ENCODE measurements at regions not wholly inside any gene's neighbourhood (a gene's known extent, or its start where the extent isn't known, plus 50 kb on each side); places are given as distances from the start of the nearest gene placed in this dataset.

GRCh38 chr13:62583466-62583865, 1167.8 kb upstream of the PCDH20 start:
- Histone ChIP-seq H3K27me3 (no peaks in the 10 kb centered on the region), H3K27ac (no peak overlapping the region), H3K9me3 (no peaks in the 10 kb centered on the region), H3K4me1 (no peaks in the 10 kb centered on the region), H3K4me3 (no peak overlapping the region), H3K36me3 (no peaks in the 10 kb centered on the region)
- TF ChIP-seq CTCF (IDR thresholded peaks at IDR 0.05) (no peak), POLR2A (IDR thresholded peaks at IDR 0.05) (no peak), EP300 (IDR thresholded peaks at IDR 0.05) (no peak)
- no peak for DNase-seq (ENCODE audit: low spot score in 2 of 2)
- 64 to 70% methylated on average over 2 of the region's 2 CpGs for WGBS, 2 donors

- H3K27me3 ChIP-seq = no peaks in the 10 kb centered on the region
- DNase-seq (ENCODE audit: low spot score in 2 of 2) = no peak
- no peaks in the 10 kb centered on the region for H3K4me1 ChIP-seq
- no peak overlapping the region for H3K27ac ChIP-seq
- H3K36me3 ChIP-seq = no peaks in the 10 kb centered on the region
- no peak overlapping the region for H3K4me3 ChIP-seq
- no peaks in the 10 kb centered on the region for H3K9me3 ChIP-seq
- TF ChIP-seq POLR2A (IDR thresholded peaks at IDR 0.05) (no peak), CTCF (IDR thresholded peaks at IDR 0.05) (no peak), EP300 (IDR thresholded peaks at IDR 0.05) (no peak)
These were observed 1162.8 kb upstream of the PCDH20 start for GRCh38 chr13:62578402-62578801.

- no peaks in the 10 kb centered on the region for H3K27me3 ChIP-seq
- H3K4me1 ChIP-seq = no peaks in the 10 kb centered on the region
- WGBS, 2 donors = 86 to 88% methylated on average over 3 of the region's 3 CpGs
- TF ChIP-seq POLR2A (IDR thresholded peaks at IDR 0.05) (no peak), EP300 (IDR thresholded peaks at IDR 0.05) (no peak), CTCF (IDR thresholded peaks at IDR 0.05) (no peak)
- no peak overlapping the region for H3K4me3 ChIP-seq
- no peaks in the 10 kb centered on the region for H3K9me3 ChIP-seq
- DNase-seq (ENCODE audit: low spot score in 2 of 2) = no peak
- no peaks in the 10 kb centered on the region for H3K36me3 ChIP-seq
- H3K27ac ChIP-seq = no peak overlapping the region
These were observed 1149.1 kb upstream of the PCDH20 start for GRCh38 chr13:62564770-62565169.

GRCh38 chr13:62563251-62563650, 1147.6 kb upstream of the PCDH20 start:
- Histone ChIP-seq H3K4me3 (no peak overlapping the region), H3K4me1 (no peaks in the 10 kb centered on the region), H3K36me3 (no peaks in the 10 kb centered on the region), H3K27ac (no peak overlapping the region), H3K27me3 (no peaks in the 10 kb centered on the region), H3K9me3 (no peaks in the 10 kb centered on the region)
- TF ChIP-seq EP300 (IDR thresholded peaks at IDR 0.05) (no peak), POLR2A (IDR thresholded peaks at IDR 0.05) (no peak), CTCF (IDR thresholded peaks at IDR 0.05) (no peak)
- 63 to 67% methylated on average over 1 of the region's 1 CpG for WGBS, 2 donors
- no peak for DNase-seq (ENCODE audit: low spot score in 2 of 2)

- DNase-seq (ENCODE audit: low spot score in 2 of 2) = no peak
- Histone ChIP-seq H3K36me3 (no peaks in the 10 kb centered on the region), H3K27ac (no peak overlapping the region), H3K9me3 (no peaks in the 10 kb centered on the region), H3K4me1 (no peaks in the 10 kb centered on the region), H3K4me3 (no peak overlapping the region), H3K27me3 (no peaks in the 10 kb centered on the region)
- 76 to 87% methylated on average over 1 of the region's 1 CpG for WGBS, 2 donors
- TF ChIP-seq POLR2A (IDR thresholded peaks at IDR 0.05) (no peak), EP300 (IDR thresholded peaks at IDR 0.05) (no peak), CTCF (IDR thresholded peaks at IDR 0.05) (no peak)
These were observed 1141.3 kb upstream of the PCDH20 start for GRCh38 chr13:62556978-62557377.
